SK-N-MC (cell line): ENCODE measurements at regions not wholly inside any gene's neighbourhood (a gene's known extent, or its start where the extent isn't known, plus 50 kb on each side); places are given as distances from the start of the nearest gene placed in this dataset.

Experiments used
- EZH2 ChIP-seq: fragments of 200-600 bp; sonication (generic); IDR thresholded peaks from one replicate; pipeline ENCODE4 v1.6.1; 2017; ENCODE audit warnings: antibody characterized with exemption
- POLR2AphosphoS5 ChIP-seq: IDR thresholded peaks from 2 replicates; pipeline ENCODE4 v1.6.1; 2012; ENCODE audit warnings: mild to moderate bottlenecking, low read depth, low read length, borderline replicate concordance

DNA sequence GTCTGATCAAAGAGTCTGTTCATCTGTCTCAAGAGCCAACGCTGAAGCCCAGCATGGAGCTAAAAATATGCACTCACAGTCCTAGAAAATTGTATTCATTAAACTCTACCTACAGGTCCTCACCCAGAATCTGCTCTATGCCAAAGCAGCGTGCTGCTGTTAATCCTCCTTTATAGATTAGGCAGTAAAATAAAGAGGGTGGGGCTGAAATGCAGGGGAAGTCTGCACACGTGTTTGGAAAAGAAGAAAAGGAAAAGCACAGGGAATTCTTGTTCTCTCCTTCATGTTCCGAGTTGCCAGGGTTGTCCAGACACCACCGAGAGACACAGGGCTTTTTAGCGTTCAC lies 121.4 kb upstream of the TMEM161B start:
- no peak for TF ChIP-seq POLR2AphosphoS5
- TF ChIP-seq EZH2: no peak
